ENCODE measurements at regions not wholly inside any gene's neighbourhood (a gene's known extent, or its start where the extent isn't known, plus 50 kb on each side); places are given as distances from the start of the nearest gene placed in this dataset.
"Not testable (repeated sequence)": the region's sequence is repeated elsewhere in the genome, so short reads cannot be mapped to it uniquely, and the experiment has no call there.

DNA sequence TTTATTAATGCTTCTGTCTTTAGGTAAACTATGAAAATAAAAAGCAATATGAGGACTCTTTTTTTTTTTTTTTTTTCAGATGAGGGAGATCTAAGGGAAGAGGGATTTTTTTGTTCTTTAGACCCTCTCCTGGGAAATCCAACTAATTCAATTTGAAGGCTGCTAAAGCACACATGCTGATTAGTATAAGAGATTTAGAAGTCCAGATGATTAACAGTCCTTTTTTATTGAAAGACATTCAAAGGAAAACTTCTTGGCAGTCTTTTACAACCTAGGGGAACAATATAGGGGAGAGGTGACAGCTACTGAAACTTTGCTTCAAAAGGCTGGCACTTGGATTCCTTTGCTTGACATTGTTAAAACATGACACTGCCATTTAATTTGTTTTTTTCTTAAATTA lies 602.5 kb downstream of the RAPGEF2 start:
- intact Hi-C loops (cut with DNase I), result no loop called here
- TF ChIP-seq POLR2A (IDR thresholded peaks at IDR 0.05), result no peak
- DNase-seq, result no peak
- no peaks in the 10 kb centered on the region for H3K36me3 ChIP-seq
- no peak overlapping the region for H3K27ac ChIP-seq
- no peak overlapping the region for H3K4me3 ChIP-seq
- H3K9me3 ChIP-seq, result no peaks in the 10 kb centered on the region
- no peaks in the 10 kb centered on the region for H3K4me1 ChIP-seq
- no peaks in the 10 kb centered on the region for H3K27me3 ChIP-seq

DNA sequence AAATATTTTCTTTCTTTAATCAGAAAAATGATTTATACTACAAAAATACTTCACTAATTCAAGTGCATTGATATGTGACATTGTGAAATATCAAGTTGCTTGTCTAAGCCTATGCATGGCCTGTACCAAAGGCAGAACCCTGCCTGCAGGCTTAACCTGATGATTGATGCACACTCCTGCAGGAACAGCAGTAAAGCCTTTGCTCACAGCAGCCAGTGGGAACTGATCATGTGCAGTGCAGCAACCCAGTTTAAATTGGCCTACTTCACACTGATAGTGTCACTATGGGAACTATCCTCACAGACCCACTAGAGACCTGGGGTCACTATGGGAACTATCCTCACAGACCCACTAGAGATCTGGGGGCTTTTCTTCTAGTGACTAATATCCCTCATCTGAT lies 603.8 kb downstream of the RAPGEF2 start:
- intact Hi-C loops (cut with DNase I), result no loop called here
- no peaks in the 10 kb centered on the region for H3K9me3 ChIP-seq
- no peak overlapping the region for H3K4me3 ChIP-seq
- no peak overlapping the region for H3K27ac ChIP-seq
- no peak for DNase-seq
- H3K4me1 ChIP-seq, result no peaks in the 10 kb centered on the region
- no peaks in the 10 kb centered on the region for H3K27me3 ChIP-seq
- no peaks in the 10 kb centered on the region for H3K36me3 ChIP-seq
- TF ChIP-seq POLR2AphosphoS5 (IDR thresholded peaks at IDR 0.05) (no peak), POLR2A (IDR thresholded peaks at IDR 0.05) (no peak), EP300 (IDR thresholded peaks at IDR 0.05) (no peak)
- TF ChIP-seq, protein P1, sequence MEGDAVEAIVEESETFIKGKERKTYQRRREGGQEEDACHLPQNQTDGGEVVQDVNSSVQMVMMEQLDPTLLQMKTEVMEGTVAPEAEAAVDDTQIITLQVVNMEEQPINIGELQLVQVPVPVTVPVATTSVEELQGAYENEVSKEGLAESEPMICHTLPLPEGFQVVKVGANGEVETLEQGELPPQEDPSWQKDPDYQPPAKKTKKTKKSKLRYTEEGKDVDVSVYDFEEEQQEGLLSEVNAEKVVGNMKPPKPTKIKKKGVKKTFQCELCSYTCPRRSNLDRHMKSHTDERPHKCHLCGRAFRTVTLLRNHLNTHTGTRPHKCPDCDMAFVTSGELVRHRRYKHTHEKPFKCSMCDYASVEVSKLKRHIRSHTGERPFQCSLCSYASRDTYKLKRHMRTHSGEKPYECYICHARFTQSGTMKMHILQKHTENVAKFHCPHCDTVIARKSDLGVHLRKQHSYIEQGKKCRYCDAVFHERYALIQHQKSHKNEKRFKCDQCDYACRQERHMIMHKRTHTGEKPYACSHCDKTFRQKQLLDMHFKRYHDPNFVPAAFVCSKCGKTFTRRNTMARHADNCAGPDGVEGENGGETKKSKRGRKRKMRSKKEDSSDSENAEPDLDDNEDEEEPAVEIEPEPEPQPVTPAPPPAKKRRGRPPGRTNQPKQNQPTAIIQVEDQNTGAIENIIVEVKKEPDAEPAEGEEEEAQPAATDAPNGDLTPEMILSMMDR (IDR thresholded peaks at IDR 0.05), result no peak

DNA sequence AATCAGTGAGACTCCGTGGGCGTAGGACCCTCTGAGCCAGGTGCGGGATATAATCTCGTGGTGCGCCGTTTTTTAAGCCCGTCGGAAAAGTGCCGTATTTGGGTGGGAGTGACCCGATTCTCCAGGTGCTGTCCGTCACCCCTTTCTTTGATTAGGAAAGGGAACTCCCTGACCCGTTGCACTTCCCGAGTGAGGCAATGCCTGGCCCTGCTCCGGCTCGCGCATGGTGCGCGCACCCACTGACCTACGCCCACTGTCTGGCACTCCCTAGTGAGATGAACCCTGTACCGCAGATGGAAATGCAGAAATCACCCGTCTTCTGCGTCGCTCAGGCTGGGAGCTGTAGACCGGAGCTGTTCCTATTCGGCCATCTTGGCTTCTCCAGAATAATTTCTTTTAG lies 612.3 kb downstream of the RAPGEF2 start:
- H3K4me3 ChIP-seq; DNase-seq; H3K4me1 ChIP-seq; H3K36me3 ChIP-seq; intact Hi-C loops (cut with DNase I); H3K27me3 ChIP-seq; H3K27ac ChIP-seq; H3K9me3 ChIP-seq: not testable (repeated sequence)
- 89 to 92% methylated on average over 25 of the region's 25 CpGs for whole genome bisulfite sequencing, 2 donors

DNA sequence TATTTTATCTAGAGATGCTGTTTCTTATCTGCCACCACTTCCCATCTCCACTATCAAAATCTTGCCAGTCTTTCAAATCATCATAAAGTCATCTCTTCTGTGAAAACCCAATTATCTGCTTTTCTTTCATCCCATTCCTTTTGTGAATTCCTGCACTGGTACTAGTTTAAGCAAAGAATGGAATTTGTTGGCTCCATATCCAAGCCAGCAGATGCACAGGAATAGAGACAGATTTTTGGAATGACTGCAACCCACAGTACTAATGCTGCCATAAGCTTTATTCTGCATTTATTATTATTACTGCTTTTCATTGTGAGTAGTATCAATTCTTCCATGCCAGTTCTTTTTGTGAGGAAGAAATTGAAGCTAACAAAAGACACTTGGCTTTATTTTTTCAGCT lies 616.7 kb downstream of the RAPGEF2 start:
- no peak for DNase-seq
- intact Hi-C loops (cut with DNase I), result no loop called here
- no peaks in the 10 kb centered on the region for H3K9me3 ChIP-seq
- H3K4me1 ChIP-seq, result peaks cover 0 to 8% (median 0%) of the 10 kb centered on the region in 4 donors
- H3K27me3 ChIP-seq, result no peaks in the 10 kb centered on the region
- TF ChIP-seq POLR2AphosphoS5 (IDR thresholded peaks at IDR 0.05) (no peak), POLR2A (IDR thresholded peaks at IDR 0.05) (no peak), EP300 (IDR thresholded peaks at IDR 0.05) (no peak)
- TF ChIP-seq, protein P1 (IDR thresholded peaks at IDR 0.05), result no peak
- no peak overlapping the region for H3K27ac ChIP-seq
- H3K4me3 ChIP-seq, result no peak overlapping the region
- no peaks in the 10 kb centered on the region for H3K36me3 ChIP-seq

DNA sequence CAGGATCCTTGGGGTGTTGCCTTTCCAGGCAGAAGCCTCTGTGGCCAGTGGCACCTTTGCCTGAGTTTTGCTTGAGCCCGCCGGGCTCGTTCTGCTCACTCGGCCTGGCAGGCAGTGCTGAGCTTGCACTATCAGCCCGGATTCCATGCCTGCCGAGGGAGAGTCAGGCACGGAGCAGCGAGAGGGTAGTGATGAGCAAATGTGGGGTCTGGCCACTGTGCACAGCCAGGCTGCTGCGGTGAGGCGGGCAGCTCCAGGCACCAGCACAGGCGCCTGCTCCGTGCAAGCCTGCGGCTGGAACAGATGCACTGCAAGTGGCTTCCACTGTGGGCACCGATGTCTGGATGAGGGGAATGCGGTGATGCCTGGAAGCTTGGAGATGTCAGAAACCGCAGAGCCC lies 619.2 kb downstream of the RAPGEF2 start:
- TF ChIP-seq EP300 (IDR thresholded peaks at IDR 0.05) (no peak), POLR2A (IDR thresholded peaks at IDR 0.05) (no peak), POLR2AphosphoS5 (IDR thresholded peaks at IDR 0.05) (no peak)
- TF ChIP-seq, protein P1 (IDR thresholded peaks at IDR 0.05), result no peak
- H3K27ac ChIP-seq, result no peak overlapping the region
- H3K36me3 ChIP-seq, result no peaks in the 10 kb centered on the region
- intact Hi-C loops (cut with DNase I), result no loop called here
- no peaks in the 10 kb centered on the region for H3K27me3 ChIP-seq
- no peak for DNase-seq
- no peaks in the 10 kb centered on the region for H3K9me3 ChIP-seq
- WGBS, 2 donors, result 87 to 88% methylated on average over 16 of the region's 16 CpGs
- peaks cover 0 to 8% (median 0%) of the 10 kb centered on the region in 4 donors for H3K4me1 ChIP-seq
- no peak overlapping the region for H3K4me3 ChIP-seq

DNA sequence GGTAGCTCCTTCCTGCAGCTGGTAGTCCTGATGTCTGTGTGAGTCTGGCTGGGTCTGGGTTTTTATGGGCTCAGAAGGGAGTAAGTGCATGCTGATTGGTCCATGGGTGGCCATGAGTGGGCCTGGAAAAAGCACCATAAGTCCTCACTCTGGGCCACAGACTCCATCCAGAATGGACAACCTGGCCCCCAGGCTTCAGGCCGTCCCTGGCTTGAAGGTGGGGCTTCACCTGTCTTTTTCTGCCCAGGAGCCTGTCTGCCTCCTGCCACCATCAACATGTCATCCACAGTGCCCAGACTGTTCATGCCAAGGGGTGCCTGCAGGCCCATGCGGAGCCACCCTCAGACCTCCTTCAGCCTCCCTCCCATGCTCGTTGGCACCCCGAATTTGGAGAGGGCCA lies 620.0 kb downstream of the RAPGEF2 start:
- no peak overlapping the region for H3K27ac ChIP-seq
- WGBS, 2 donors, result 49 to 57% methylated on average over 4 of the region's 4 CpGs
- no peaks in the 10 kb centered on the region for H3K27me3 ChIP-seq
- intact Hi-C loops (cut with DNase I), result no loop called here
- H3K36me3 ChIP-seq, result no peaks in the 10 kb centered on the region
- DNase-seq, result no peak
- H3K4me1 ChIP-seq, result peaks cover 0 to 8% (median 0%) of the 10 kb centered on the region in 4 donors
- no peaks in the 10 kb centered on the region for H3K9me3 ChIP-seq
- H3K4me3 ChIP-seq, result no peak overlapping the region
- TF ChIP-seq EP300 (IDR thresholded peaks at IDR 0.05), result no peak
- no peak for TF ChIP-seq POLR2A (IDR thresholded peaks at IDR 0.05)
- TF ChIP-seq, protein P1 (IDR thresholded peaks at IDR 0.05), result no peak

Data from sigmoid colon (tissue), 6 donors.